Psoas muscle (tissue), 7 donors: ENCODE measurements at regions not wholly inside any gene's neighbourhood (a gene's known extent, or its start where the extent isn't known, plus 50 kb on each side); places are given as distances from the start of the nearest gene placed in this dataset.

Experiments used
- ATAC-seq, 4 donors: fragments of 200-7000 bp; cut with Tn5 transposase; one replicate each; pipeline ENCODE4 v1.9.1; 2020; ENCODE audit warnings: moderate library complexity in 3 of 4, mild to moderate bottlenecking in 2 of 4
- DNase-seq, 2 donors: peaks; one replicate each; pipeline ENCODE4 v3.0.0-alpha.2; 2020
- H3K27ac ChIP-seq: fragments of 200-600 bp; one replicate; pipeline ENCODE4 v1.8.0; 2022
- H3K27me3 ChIP-seq, 3 donors: fragments of 200-600 bp in 1 of 3; one replicate each; pipeline versions ENCODE4 v1.6.1 to v1.8.0; 2013 to 2022; ENCODE audit warnings: low read length in 2 of 3, mild to moderate bottlenecking in 2 of 3, moderate library complexity in 1 of 3; ENCODE audit not compliant: insufficient read depth in 3 of 3
- H3K36me3 ChIP-seq, 2 donors: fragments of 200-600 bp in 1 of 2; one replicate each; pipeline versions ENCODE4 v1.6.1 to v1.8.0; 2013 to 2022; ENCODE audit warnings: low read depth in 1 of 2, mild to moderate bottlenecking in 1 of 2, moderate library complexity in 1 of 2; ENCODE audit not compliant: insufficient read depth in 1 of 2
- H3K4me1 ChIP-seq: fragments of 200-600 bp; one replicate; pipeline ENCODE4 v1.8.0; 2022
- H3K4me3 ChIP-seq: fragments of 200-600 bp; one replicate; pipeline ENCODE4 v1.8.0; 2022; ENCODE audit warnings: mild to moderate bottlenecking
- H3K9me3 ChIP-seq: fragments of 200-600 bp; one replicate; pipeline ENCODE4 v1.8.0; 2022
- WGBS, 3 donors: extraction: QIAGEN DNeasy Blood & Tissue Kit; methylation state at CpG; one replicate each; pipeline versions ENCODE4 v1.1.6 to v1.1.7; 2013; 5-methylcytosine and 5-hydroxymethylcytosine counted together
- intact Hi-C, 2 donors: fragments of 100-400 bp; cut with DNase I; formaldehyde crosslinking; loops; one replicate each; pipeline versions ENCODE4 v1.11.0 to v1.14.2; 2022
- TF ChIP-seq, protein P1 (sequence below): fragments of 200-600 bp; IDR thresholded peaks from one replicate; pipeline ENCODE4 v1.8.0; 2022; ENCODE audit warnings: antibody characterized with exemption
- donor health status: healthy with polysubstance abuse.
- donor health status: DM: no; HTN: no; CAD: no; lungs with moderate emphysema.
- donor health status: Bipolar disorder and iron deficiency.
- donor health status: healthy.
- donor health status: DM: yes; HTN: yes; CAD: no.
- donor health status: DM: no; HTN: no; CAD: no.
- donor health status: DM: yes; HTN: yes; CAD: no.

DNA sequence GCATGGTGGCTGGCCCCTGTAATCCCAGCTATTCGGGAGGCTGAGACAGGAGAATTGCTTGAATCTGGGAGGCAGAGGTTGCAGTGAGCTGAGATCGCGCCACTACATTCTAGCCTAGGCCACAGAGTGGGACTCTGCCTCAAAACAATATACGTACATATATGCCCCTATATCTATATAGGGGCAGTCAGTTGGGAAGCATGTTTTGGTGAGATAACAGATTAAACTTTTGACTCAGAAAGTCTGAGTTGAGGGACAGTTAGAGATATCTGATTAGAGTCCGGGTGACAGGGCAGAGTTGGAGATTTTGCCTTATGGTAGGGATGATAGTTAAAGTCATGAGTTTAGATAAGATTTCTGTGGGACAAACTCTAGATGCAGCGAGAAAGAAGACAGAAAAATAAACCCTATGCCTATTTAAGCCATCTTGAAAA, 71.8 kb upstream of the ALDH1A1 start:
- WGBS, 3 donors = 95 to 98% (median 96%) methylated on average over 6 of the region's 6 CpGs
- H3K4me3 ChIP-seq = no peak overlapping the region
- intact Hi-C loops = loop anchor here (5.0 kb wide), 2 partner anchors 142 to 152 kb away; no protein-coding TSS in a partner anchor
- no peaks in the 10 kb centered on the region for H3K9me3 ChIP-seq
- H3K36me3 ChIP-seq = no peaks in the 10 kb centered on the region
- no peak overlapping the region for H3K27ac ChIP-seq
- TF ChIP-seq, protein P1, sequence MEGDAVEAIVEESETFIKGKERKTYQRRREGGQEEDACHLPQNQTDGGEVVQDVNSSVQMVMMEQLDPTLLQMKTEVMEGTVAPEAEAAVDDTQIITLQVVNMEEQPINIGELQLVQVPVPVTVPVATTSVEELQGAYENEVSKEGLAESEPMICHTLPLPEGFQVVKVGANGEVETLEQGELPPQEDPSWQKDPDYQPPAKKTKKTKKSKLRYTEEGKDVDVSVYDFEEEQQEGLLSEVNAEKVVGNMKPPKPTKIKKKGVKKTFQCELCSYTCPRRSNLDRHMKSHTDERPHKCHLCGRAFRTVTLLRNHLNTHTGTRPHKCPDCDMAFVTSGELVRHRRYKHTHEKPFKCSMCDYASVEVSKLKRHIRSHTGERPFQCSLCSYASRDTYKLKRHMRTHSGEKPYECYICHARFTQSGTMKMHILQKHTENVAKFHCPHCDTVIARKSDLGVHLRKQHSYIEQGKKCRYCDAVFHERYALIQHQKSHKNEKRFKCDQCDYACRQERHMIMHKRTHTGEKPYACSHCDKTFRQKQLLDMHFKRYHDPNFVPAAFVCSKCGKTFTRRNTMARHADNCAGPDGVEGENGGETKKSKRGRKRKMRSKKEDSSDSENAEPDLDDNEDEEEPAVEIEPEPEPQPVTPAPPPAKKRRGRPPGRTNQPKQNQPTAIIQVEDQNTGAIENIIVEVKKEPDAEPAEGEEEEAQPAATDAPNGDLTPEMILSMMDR = no peak
- no peak for DNase-seq
- H3K27me3 ChIP-seq = no peaks in the 10 kb centered on the region
- no peak for ATAC-seq
- H3K4me1 ChIP-seq = no peaks in the 10 kb centered on the region

DNA sequence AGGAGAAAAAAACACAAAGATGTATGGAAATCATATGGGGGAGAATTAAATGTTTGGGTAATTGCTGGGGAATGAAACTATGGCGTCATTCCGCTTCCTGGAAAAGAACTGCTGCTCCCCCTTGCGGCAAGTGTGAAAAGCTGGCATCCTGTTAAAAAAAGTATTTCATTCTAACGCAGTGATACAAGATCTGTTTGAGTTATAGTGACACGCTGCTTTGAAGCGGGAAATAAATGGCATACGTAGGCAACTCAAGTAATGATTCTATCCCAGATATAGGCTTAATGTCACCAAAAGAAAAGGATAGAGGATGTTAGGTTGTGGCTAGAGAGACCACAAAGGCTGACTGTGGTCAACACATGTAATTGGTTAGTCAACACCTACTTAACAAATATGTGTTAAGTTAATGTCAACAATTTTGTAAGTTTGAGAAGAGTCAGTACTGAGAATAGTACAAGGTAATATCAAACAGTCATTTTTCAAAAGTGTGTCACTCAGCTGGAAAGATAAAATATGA, 70.2 kb upstream of the ALDH1A1 start:
- ATAC-seq (peak; percentile 54 to 96 (median 79)), DNase-seq (peak; percentile 47 to 62)
- H3K36me3 ChIP-seq = no peaks in the 10 kb centered on the region
- H3K4me1 ChIP-seq = no peaks in the 10 kb centered on the region
- intact Hi-C loops = loop anchor here in 1 of 2 donors (1.0 kb wide), 1 partner anchor 165 kb away; no protein-coding TSS in a partner anchor
- no peak overlapping the region for H3K4me3 ChIP-seq
- TF ChIP-seq, protein P1 = peak; percentile 88
- no peak overlapping the region for H3K27ac ChIP-seq
- no peaks in the 10 kb centered on the region for H3K27me3 ChIP-seq
- H3K9me3 ChIP-seq = peaks cover 7% of the 10 kb centered on the region
- WGBS, 3 donors = 8 to 20% (median 8%) methylated on average over 7 of the region's 7 CpGs

DNA sequence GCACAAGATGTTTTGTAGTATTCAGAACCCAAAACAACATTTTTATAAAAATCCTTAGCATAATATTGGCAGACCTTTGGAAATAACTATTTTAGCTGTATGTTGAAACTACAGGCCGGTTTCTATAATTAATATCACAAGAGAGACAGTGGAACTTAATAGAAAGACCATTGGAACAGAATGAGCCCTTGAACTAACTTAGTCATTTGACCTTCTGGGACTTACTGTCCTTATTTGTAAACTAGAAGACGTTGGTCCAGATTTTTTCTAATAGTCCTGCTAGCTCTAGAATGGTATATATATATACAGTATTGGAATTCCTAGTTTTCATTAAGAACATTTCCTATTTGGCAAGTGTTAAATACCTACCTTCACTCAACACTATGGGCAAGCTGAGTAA, 69.5 kb upstream of the ALDH1A1 start:
- DNase-seq (no peak), ATAC-seq (peak in 2 of 4 donors; percentile 75 to 87)
- 18 to 51% (median 24%) methylated on average over 2 of the region's 2 CpGs for WGBS, 3 donors
- no peaks in the 10 kb centered on the region for H3K27me3 ChIP-seq
- no peaks in the 10 kb centered on the region for H3K4me1 ChIP-seq
- H3K36me3 ChIP-seq = no peaks in the 10 kb centered on the region
- no peak overlapping the region for H3K4me3 ChIP-seq
- peaks cover 12% of the 10 kb centered on the region for H3K9me3 ChIP-seq
- TF ChIP-seq, protein P1 = no peak
- no peak overlapping the region for H3K27ac ChIP-seq
- intact Hi-C loops = no loop called here

DNA sequence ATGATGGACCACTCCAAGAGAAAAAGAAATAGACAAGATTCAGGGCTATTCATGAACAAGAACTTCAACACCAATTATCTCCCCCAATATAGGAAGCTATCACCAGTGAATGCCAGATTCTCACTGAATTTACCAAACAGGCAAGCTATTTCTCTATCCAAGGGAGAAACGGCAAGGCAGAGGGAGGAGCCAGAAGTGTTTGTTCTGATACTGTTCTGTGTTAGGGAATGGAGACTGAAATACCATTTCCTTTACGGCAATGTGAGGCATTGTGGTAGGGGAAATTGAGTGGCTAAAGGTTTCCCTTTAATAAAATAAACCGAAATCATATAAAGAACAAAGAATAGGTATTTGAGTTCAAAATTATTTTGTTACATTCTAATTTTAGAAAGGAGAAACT, 68.0 kb upstream of the ALDH1A1 start:
- Histone ChIP-seq H3K4me3 (no peak overlapping the region), H3K36me3 (no peaks in the 10 kb centered on the region), H3K9me3 (peaks cover 12% of the 10 kb centered on the region), H3K4me1 (no peaks in the 10 kb centered on the region), H3K27ac (no peak overlapping the region), H3K27me3 (no peaks in the 10 kb centered on the region)
- WGBS, 3 donors = 63 to 72% (median 66%) methylated on average over 3 of the region's 3 CpGs
- no peak for DNase-seq
- intact Hi-C loops = no loop called here
- no peak for ATAC-seq
- TF ChIP-seq, protein P1 = no peak

DNA sequence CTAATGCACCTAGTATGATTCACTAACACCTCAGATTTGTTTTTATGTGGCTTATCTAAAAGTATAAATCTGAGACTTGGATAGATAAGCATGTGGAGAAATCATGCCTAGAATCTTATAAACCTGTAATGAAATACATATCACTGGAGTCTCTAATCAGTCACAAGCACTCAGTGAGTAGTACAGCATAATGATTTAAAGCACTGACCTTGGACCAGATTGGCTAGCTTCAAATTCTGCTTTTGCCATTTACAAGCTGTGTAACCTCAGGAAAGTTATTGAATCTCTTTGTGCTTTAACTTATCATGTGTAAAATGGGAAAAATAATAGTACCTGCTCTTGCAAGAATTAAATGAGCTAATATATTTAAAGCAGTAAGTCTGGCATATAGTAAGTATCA, 61.2 kb upstream of the ALDH1A1 start:
- Histone ChIP-seq H3K36me3 (no peaks in the 10 kb centered on the region), H3K27me3 (no peaks in the 10 kb centered on the region), H3K9me3 (peaks cover 12% of the 10 kb centered on the region), H3K4me3 (no peak overlapping the region), H3K27ac (no peak overlapping the region), H3K4me1 (no peaks in the 10 kb centered on the region)
- ATAC-seq = no peak
- intact Hi-C loops = no loop called here
- TF ChIP-seq, protein P1 = no peak
- no peak for DNase-seq
